ENCODE measurements at regions not wholly inside any gene's neighbourhood (a gene's known extent, or its start where the extent isn't known, plus 50 kb on each side); places are given as distances from the start of the nearest gene placed in this dataset.
"Not testable (repeated sequence)": the region's sequence is repeated elsewhere in the genome, so short reads cannot be mapped to it uniquely, and the experiment has no call there.

GRCh38 chr10:2049560-2049959 lies 312.2 kb upstream of the ADARB2 start:
- no peak for DNase-seq

GRCh38 chr10:2048337-2048973 lies 311.1 kb upstream of the ADARB2 start:
- DNase-seq: no peak

GRCh38 chr10:2047679-2048078 lies 310.4 kb upstream of the ADARB2 start:
- no peak for DNase-seq

- no peak for DNase-seq
These were observed 306.1 kb upstream of the ADARB2 start for GRCh38 chr10:2043379-2043778.

GRCh38 chr10:2038036-2038435 lies 300.7 kb upstream of the ADARB2 start:
- DNase-seq: no peak

- DNase-seq: no peak
These were observed 299.9 kb upstream of the ADARB2 start for GRCh38 chr10:2037246-2037645.

GRCh38 chr10:2036209-2036608 lies 298.9 kb upstream of the ADARB2 start:
- no peak for DNase-seq

- DNase-seq: no peak
These were observed 292.7 kb upstream of the ADARB2 start for GRCh38 chr10:2030046-2030445.

- DNase-seq: no peak
These were observed 289.6 kb upstream of the ADARB2 start for GRCh38 chr10:2026936-2027335.

- not testable (repeated sequence) for DNase-seq
These were observed 287.4 kb upstream of the ADARB2 start for GRCh38 chr10:2024750-2025149.

- DNase-seq: no peak
These were observed 286.4 kb upstream of the ADARB2 start for GRCh38 chr10:2023687-2024086.

GRCh38 chr10:2022401-2022800 lies 285.1 kb upstream of the ADARB2 start:
- no peak for DNase-seq

GRCh38 chr10:2020836-2021235 lies 283.5 kb upstream of the ADARB2 start:
- DNase-seq: no peak

GRCh38 chr10:2019803-2020202 lies 282.5 kb upstream of the ADARB2 start:
- no peak for DNase-seq

- peak; percentile 10 for DNase-seq
These were observed 282.0 kb upstream of the ADARB2 start for GRCh38 chr10:2019281-2019680.

GRCh38 chr10:2014541-2014940 lies 277.2 kb upstream of the ADARB2 start:
- DNase-seq: no peak

GRCh38 chr10:2012209-2012608 lies 274.9 kb upstream of the ADARB2 start:
- DNase-seq: no peak

GRCh38 chr10:2011106-2011716 lies 273.9 kb upstream of the ADARB2 start:
- DNase-seq: no peak

- no peak for DNase-seq
These were observed 268.2 kb upstream of the ADARB2 start for GRCh38 chr10:2005546-2005945.

GRCh38 chr10:1992930-1993329 lies 255.6 kb upstream of the ADARB2 start:
- no peak for DNase-seq

GRCh38 chr10:1989090-1989489 lies 251.8 kb upstream of the ADARB2 start:
- DNase-seq: no peak

- DNase-seq: no peak
These were observed 244.7 kb upstream of the ADARB2 start for GRCh38 chr10:1981976-1982375.

- no peak for DNase-seq
These were observed 243.1 kb upstream of the ADARB2 start for GRCh38 chr10:1980459-1980858.

- DNase-seq: peak; percentile 58
These were observed 241.3 kb upstream of the ADARB2 start for GRCh38 chr10:1978584-1978983.

- DNase-seq: peak; percentile 68
These were observed 240.1 kb upstream of the ADARB2 start for GRCh38 chr10:1977461-1977860.
